HG02610 (cell line): ENCODE measurements at regions not wholly inside any gene's neighbourhood (a gene's known extent, or its start where the extent isn't known, plus 50 kb on each side); places are given as distances from the start of the nearest gene placed in this dataset.

Experiments
- ATAC-seq: cut with Tn5 transposase; IDR thresholded peaks from one replicate; pipeline ENCODE4 v1.9.1; 2021; ENCODE audit warnings: mild to moderate bottlenecking, moderate library complexity; ENCODE audit not compliant: unreplicated experiment

DNA sequence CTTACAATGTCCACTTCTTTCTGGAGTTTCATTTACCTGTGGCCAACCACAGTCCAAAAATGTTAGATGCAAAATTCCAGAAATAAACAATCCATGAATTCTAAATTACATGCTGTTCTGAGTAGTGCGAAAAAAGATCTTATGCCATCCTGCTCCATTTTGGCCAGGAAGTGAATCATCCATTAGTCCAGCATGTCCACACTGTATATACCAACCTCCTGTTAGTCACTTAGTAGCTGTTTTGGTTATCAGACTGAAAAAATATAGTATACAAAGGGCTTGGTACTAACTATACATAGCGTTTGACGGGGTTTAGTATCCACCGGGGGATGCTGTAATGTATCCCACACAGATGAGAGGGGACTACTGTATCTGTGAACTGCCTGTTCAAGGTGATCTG lies 618.0 kb upstream of the ARGLU1 start:
- no peak for ATAC-seq

DNA sequence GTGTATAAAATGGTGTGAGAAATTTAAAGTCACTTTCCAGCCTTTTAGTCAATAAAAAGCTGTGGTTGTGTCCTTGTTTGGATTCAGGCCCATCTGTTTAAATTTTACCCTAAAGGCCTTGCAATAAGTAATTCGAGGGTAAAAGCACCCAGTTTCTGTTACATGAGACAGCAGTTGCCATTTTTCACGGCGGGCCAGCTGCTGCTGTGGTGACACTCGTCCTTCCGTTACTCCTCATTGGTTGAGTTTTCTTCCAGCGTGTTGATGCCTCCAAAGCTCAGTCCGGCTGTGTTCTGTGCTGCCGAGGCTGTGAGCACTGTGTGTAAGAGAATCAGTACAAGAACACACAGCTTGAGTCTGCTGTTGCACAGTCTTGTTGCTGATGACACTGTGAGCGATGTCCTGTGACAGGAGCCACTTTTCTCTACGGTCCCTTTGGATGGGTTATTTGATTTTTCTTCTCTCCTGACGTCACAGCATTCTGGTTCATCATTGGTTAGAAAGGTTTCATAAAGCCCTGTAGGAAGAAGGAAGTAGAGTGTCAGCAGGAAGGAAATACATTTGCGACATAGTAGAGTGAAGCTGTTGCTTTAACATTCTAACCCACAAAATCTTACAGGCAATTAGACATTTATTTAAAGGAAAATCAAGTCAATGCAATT lies 602.5 kb upstream of the ARGLU1 start:
- ATAC-seq = no peak

DNA sequence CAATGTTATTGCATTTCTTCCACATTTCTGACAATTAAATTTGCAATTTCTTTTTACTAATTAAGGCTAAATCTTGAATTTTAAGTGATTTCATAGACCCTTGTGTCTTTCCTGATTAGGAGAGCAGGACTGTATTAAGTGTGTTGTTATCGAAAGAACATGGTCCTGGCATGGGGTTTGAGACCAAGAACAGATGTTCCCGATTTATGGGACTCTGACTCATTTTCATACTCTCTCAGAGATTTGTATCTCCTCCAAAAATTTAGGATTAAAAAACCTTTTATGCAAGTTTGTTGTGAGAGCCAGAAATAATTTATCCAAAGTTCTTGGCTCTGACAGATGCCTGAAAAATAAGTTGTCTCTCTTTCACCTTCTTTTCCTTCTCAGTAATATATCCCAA lies 589.3 kb upstream of the ARGLU1 start:
- ATAC-seq = no peak

DNA sequence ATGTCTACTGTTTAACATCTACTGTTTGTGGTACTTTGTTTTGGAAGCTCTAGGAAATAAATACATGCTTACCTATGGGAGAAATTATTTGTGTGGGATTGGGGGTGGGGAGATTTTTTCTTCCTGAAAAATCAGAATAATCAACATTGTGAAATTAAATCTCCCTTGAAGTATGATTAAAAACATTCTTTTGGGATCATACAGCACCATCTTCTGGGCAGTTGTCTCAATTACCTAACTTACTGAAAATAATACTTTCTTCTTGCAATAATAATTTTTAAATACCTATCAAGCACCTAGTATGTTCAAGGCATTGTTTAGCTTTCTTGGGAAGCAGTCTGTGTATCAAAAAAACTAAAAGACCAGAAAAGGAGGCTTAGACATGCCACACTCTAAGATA lies 576.5 kb upstream of the ARGLU1 start:
- ATAC-seq = no peak

DNA sequence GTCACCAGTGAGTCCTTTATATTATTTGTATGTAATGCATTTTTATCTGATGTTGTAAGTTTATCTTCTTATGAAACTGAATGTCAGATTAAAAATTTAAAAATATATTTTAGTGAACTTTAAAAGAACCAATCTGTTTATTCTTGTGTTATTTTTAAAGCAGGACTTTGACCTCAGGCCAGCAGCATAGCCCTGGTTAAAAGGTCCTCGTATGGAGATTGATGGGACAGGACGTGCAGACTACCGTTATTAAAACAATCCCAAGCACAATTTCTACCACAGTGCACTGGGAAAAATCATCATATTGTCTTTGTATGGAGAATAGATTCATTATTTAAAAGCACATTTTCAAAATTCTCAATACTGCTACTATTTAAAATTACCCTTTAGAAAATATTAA lies 573.8 kb upstream of the ARGLU1 start:
- no peak for ATAC-seq

DNA sequence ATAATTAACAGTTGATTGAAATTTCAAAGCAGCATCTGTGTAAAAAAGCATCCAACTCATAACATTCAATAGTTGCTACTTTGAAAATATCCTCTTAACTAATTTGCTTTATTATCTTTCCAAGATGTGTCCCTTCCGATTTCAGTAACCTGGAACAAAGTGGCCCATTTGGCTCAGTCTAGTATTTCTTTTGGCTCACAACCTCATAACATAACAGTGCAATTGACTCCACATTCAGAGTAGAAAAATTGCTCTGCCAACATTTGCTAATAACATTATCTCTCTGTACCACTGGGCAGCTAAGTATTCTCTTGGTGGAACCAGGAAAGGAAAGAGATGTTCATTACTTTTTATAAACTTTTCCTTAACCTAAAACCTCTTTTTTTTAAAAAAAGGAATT lies 571.1 kb upstream of the ARGLU1 start:
- no peak for ATAC-seq

DNA sequence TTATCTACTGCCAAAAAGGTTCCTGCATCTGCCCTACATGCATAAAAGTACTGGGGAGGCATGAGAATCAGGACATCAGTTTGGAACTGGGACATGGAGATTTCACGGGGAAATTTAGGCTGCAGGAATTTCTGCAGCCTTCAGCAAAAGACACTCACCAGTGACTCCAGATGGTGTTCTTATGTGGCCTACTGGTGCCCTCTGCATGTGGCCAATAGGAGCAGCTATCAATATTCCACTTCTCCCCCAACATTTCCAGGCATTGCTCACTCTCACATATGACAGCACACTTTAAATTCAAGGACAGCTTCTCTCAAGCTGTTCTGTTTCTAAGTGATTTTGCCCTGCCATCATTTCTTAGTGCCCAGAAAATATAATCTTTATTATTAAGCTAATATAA lies 570.5 kb upstream of the ARGLU1 start:
- no peak for ATAC-seq

DNA sequence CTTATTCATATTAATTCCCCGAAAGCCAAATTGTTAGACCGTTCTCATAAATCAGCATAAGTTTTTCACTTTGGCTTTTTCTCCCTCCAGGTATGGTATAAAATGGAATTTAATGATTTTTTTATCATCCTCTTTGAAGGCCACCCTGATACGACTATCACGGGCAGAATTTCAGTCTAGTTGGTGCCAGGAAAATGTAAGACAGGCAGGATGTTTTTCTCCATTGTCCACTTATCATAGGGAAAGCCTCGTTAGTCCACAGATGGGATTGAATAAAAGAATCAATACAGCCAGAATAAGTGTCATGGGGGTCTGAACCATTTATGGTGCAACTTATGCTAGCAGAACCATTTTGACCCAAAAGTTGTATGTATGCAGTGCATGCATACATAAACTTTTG lies 566.0 kb upstream of the ARGLU1 start:
- ATAC-seq = no peak

DNA sequence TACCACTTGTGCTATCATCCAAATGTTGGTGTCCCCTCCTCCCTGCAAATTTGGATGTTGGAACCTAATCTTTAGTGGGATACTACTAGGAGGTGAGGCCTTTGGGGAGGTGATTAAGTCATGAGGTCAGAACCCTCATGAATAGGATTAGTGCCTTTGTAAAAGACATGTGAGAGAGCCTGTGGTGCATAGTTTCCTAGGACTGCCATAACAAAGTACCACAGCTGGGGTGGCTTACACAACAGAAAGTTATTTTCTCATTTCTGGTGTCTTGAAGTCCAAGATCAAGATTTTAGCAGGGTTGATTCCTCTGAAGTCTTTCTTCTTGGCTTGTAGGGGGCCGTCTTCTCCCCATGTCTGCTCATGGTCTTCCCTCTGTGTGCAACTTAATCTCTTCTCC lies 562.6 kb upstream of the ARGLU1 start:
- ATAC-seq = no peak

DNA sequence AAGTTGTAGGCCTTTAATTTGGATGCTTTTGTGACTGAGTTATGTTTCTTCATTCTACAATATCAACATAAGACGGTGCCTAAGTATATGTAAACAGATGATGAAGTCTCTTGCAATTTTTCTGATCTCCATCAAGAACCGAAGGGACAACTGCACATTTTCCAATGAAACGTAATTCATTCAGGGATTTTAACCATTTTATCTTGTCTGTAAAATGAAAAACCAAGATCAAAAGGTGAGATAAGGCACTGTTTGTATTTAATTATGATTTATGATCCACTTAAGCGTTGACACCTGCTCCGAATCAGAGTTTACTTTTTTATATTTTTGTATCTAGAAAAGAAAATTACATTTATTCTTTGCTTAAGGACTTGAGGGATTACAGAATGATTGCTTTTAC lies 556.8 kb upstream of the ARGLU1 start:
- no peak for ATAC-seq

DNA sequence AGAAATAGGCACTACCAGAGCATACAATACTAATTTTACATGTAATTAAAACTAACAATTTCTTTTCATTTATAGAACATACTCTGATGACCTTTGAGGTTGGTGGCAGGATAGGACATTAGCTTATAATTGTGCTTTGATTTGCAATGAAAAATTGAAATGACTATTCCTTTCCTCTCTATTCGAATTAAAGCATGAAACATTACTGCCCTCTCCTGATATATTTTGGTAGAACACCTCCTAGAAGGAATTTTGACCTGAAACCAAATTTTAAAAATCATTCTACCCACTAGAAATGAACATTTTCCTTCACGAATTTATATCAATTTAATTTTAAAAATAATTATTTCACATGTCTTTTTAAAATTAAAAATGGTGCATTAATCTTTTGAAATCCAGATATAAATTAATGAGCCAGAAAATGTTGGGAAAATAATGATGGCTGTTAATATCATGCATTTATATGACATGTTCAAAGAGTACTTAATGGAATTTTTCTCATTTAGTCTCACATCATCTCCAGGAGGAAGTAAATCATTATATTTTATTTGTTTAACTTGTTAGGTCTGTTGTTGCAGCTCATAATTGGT lies 556.3 kb upstream of the ARGLU1 start:
- ATAC-seq = no peak

DNA sequence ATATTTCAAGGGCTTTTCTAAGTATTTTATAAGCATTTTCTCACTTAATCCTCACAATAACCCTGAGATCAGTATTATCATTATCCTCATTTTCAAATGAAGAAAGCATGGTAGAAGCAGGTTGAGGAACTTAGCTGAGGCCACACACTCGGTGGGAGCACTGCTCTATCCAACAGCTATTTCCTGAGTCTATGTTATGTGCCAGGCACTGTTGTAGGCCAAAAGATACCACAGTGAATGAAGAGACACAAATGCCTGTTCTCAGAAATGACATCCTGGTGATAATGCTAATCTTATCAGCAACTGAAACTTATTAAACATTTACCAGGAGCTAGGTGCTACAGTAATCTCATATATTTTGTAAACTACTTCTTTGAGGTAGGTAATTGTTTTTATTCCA lies 553.9 kb upstream of the ARGLU1 start:
- ATAC-seq = no peak

DNA sequence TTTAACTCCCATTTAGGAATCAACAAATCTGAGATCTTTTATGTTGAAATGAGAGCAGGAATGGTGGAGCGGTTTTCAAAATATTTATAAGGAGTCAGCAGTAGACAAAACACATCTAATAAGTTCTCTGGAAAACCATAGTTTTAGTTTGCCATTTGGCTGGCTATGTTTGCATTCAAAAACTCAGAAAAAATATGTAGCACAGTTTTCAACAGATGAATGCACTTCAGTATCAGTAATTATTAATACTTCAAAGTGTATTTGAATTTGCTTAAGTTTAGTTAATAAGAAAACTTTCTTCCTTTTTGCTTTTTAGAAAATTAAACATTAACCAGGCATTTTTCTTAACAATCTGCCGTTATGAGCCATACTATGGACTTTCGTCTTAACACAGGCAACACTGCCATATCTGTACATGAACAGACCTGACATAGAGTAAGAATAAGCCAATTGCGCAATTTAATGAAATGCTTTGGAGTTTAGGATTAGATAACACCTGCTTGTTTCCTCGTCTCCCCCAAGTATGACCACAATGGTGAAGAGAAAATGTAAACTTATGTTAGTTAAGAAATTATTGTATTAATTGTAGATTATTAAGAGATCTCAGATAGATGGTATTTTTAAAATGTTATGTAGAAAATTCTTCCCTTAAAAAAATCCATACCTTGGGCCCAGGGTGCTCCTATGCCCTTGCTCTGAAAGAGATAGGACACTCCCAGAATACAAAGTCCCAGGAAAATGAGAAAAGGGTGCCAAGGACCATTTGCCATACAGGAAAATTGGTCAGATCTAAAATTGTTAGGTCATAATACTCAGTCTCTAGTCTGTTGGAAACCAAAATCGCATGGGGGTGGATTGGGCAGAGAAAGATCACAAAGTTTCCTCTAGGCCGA lies 552.3 kb upstream of the ARGLU1 start:
- no peak for ATAC-seq

DNA sequence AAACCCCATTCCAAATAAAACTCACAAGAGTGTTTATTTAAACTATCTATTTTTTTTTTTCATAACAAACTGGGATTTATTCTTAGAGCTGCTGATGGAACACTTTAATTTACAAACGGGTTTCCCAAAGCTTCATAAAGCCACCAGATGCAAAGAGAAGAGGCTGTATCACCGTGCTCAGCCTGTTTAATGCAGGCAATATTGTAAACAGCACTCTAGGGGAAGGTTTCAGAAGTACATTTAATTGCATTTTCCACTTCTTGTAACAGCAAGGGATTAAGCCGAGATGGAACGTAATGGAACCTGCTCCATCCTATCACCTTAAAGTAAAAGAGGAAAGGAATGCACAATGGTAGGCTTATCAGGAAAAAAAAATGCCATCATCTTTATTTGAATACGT lies 550.6 kb upstream of the ARGLU1 start:
- no peak for ATAC-seq

DNA sequence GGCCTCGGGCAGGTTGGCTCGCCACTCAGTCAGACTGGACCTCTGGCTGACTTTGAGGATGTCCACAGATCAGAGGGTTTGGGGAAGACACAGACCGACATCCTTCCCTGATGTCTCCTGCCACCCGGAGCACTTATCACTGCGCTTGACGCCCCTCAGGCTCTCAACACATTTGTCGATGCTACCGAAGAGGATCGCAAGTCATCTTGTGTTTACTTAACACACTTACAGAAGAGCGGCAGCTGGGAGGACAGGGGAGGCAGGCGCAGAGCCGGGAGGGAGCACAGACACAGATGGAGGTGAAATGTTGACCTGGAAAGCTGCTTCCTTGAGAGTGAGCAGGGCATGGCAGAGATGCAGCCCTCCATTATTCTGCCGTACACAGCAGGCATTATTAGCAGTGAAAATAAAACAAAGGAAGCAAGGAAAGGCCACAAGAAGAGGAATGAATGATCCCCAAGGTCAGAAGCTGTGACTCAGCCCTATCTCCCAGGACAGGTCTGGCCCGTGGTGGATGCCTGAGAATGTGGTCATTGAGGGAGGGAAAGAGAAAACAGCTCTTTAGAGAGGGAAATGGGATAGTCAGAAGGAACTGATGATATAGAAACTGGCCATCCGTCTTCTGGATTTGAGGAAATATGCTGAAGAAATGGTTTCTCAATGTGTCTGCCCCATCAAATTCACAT lies 549.5 kb upstream of the ARGLU1 start:
- ATAC-seq = no peak

DNA sequence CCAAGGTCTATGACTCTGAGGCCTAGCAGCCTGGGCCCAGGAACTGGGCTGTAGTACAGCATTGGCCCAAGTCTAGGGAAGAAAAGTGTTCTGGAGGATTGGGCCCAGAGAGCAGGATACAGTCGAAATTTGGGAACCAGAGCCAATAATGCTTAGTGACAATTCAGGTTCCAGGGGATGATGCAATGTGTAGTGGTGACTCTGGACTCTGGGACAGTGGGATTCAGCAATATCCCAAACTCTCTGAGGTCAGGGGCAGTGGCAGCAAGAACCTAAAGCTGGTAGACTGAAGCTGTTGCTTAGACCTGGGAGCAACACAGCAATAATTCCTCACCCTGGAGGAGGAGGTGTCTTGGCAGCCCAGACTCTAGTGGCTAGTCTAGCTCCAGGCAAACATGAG lies 545.5 kb upstream of the ARGLU1 start:
- no peak for ATAC-seq

DNA sequence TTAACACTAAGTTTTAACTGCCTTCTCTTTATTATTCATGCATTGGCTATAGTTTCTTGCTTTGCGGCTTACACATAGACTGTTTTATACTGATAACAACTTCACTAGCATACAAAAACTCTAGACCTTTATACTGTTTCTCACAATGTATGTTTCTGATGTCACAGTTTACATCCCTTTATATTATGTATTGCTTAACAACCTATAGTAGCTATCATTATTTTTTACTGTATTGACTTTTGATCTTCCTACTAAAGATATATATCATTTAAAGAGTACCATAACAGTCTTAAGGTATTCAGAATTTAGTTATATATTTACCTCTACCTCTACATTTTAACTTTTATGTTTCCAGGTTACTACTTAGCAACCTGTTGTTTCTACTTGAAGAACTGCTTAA lies 543.3 kb upstream of the ARGLU1 start:
- no peak for ATAC-seq

DNA sequence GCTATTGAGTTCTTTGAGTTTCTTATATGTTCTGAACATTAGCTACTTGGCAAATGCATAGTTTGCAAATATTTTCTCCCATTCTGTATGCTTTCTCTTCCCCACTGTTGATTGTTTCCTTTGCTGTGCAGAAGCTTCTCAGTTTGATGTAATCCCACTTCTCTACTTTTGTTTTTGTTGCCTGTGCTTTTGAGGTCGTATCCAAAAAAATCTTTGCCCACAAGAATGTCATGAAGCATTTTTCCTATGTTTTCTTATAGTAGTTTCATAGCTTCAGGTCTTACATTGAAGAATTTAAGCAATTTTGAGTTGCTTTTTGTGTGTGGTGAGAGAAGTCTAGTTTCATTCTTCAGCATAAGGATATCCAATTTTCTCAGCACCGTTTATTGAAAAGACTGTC lies 536.7 kb upstream of the ARGLU1 start:
- no peak for ATAC-seq

DNA sequence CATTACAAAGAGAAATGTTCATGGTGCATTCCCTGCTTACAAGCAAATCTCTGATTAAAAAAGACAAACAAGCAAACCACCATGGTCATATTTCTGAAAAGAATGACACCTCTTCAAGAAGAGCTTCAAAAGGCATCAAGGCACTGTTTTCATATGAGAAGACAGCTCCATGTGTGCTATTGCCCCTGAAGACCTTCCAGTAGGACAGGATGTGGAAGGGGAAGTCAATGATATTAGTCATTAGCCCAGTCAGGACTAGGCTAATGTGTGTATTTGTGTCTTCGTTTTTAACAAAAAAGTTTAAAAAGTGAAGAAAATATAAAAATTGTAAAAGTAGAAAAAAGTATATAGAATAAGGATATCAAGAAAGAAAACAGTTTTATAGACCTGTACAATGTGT lies 534.7 kb upstream of the ARGLU1 start:
- ATAC-seq = no peak

DNA sequence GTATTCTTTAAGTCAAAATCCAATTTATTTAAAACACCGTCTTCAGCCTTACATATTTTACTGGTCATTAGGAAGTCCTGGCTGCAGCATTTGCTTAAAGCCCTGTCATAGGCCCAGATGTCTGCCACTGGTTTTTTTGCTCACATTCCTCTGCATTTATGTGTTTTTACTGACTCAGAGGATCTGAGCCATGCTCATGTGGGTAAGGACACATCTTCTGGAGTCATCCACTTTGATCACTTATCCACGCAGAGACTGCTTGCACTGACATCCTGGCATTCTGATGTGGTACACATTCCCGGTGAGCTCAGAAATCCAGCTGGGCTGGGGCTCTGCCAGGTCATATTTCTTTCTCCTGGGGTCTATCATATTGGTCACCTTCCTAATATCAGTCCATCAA lies 531.7 kb upstream of the ARGLU1 start:
- no peak for ATAC-seq

DNA sequence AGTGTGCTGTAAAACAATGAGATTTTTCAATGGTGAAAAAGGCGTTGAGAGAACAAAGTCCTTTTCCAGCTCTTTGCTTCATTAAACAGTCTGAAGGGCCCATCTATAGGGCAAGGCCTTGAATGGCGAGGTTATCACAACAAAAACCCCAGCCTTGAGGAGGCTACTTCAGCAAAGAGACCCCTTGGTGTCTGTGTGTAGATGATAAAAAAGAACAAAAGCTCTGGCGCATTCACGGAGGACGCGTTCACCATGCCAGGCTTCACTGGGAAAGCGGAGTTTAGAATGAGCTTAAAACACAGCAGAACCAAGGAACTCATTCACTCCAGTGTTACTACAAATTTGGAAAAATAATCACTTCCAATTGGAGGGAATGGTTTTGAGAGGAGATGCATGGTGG lies 530.0 kb upstream of the ARGLU1 start:
- ATAC-seq = no peak

DNA sequence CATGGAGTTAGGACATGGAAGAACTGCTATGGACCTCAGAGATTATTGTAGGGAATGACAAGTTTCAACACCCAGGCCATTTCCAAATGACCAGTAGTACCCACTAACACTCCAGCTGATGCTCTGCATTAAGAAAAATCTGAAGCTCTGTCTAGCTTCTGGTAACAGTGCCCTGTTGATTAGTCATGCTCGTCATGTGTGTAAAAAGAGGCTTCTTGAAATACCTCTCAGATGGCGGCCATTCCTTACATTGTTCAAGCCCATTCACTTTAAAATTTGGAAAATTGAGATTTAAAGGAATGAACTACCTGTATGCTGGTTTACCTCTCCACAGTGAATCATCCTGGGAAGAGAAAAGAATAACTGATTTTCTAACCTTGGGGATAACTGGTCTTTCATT lies 527.9 kb upstream of the ARGLU1 start:
- no peak for ATAC-seq
